KBM-7 (cell line): ENCODE measurements at regions not wholly inside any gene's neighbourhood (a gene's known extent, or its start where the extent isn't known, plus 50 kb on each side); places are given as distances from the start of the nearest gene placed in this dataset.
"Not testable (repeated sequence)": the region's sequence is repeated elsewhere in the genome, so short reads cannot be mapped to it uniquely, and the experiment has no call there.

Source experiments
- DNase-seq: peaks from one replicate; pipeline ENCODE4 v3.0.0-alpha.2; 2015
- in situ Hi-C: fragments of 300-500 bp; cut with MboI; formaldehyde crosslinking; loops from 2 replicates; pipeline ENCODE4 v1.14.3; 2020; ENCODE audit warnings: low sequenced_read_pairs, low pct_unique_long_range_greater_than_20kb, mixed read lengths

DNA sequence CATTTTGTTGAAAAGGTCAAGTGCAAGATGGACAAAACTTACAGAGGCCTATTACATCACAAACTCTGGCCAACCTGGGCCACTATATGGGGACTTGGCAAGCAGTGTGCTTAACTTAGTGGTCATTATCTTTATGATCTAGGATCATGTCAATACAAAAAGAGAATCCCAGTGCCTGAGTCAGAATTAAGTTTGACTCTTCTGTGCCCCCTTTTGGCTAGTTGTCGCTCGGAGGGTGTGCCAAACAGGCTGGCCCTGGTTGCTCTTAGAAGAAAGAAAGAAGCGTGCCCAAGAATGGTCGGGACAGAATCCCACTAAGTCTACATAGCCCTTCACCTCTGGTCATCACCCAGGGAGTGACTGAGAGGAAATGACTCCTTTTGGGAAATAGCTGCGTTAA is 100.1 kb downstream of the EIF4E start:
- peak; percentile 23 for DNase-seq
- in situ Hi-C loops, result no loop called here

DNA sequence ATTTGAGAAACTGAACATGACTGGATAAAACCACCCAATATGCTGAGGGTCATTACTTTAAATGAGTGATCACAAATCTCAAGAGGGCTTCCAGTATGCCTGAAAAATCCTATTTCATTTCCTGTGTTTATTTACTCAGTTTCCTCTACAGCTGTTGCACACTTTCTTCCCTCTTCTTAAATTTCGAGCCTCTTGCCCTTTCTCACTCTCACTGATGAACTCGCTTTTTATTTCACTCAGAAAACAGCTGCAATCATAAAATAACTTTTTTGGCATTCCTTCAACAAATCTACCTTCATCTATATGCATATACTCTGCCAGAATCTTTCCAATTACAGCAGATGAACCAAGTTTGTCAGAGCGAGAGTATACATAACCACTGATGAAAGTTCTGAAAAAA is 101.3 kb downstream of the EIF4E start:
- DNase-seq, result no peak
- in situ Hi-C loops, result no loop called here

DNA sequence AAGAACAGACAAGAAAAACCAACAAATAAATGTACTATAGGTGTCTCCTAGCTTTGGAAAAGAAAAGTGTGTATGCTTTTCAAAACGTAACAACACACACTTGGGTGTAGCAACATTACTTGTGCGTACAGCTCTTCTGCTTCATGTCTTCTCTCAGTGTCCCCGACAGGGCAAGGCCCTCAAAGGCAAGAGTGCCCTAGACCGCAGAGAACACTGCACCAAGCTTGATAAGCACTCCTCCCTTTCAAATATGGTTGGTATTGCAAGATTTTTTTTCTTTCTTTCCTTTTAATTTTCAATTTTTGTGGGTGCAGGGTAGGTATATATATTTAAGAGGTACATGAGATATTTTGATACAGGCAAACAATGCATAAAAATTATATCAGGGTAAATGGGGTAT is 106.8 kb downstream of the EIF4E start:
- in situ Hi-C loops, result no loop called here
- DNase-seq, result no peak

DNA sequence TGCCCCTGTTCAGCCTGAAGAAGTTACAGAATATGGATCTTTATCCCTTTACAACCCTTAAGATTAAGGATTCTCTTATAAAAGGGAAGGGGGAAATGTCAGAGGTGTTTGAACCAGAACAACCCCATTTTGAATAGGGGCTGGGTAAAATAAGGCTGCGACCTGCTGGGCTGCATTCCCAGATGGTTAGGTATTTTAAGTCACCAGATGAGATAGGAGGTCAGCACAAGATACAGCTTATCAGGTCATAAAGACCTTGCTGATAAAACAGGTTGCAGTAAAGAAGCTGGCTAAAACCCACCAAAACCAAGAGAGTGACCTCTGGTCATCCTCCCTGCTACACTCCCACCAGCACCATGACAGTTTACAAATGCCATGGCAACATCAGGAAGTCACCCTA is 110.8 kb downstream of the EIF4E start:
- in situ Hi-C loops, DNase-seq: not testable (repeated sequence)

GRCh38 chr4:98816816-98817215 is 112.1 kb downstream of the EIF4E start:
- DNase-seq, result no peak
- in situ Hi-C loops, result no loop called here

- in situ Hi-C loops, result no loop called here
- no peak for DNase-seq
These were observed 112.5 kb downstream of the EIF4E start for GRCh38 chr4:98816386-98816785.

DNA sequence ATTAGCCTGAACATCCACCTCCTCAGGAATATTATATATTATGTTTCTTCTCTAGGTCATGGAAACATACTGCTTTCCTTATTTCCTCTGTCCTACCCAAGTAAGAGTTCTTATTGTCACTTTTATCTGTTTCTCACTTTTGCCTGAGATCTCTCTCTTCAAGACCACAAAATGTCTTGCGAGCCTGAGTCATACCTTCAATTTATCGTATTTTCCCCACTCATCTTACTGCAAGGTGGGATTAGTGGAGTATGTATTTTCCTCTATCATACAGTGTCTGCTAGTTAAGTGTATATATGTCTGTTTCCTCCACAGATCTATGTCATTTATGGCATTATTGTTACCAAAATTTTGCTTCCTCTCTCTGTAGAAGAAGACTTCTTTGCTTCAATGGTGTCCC is 124.5 kb downstream of the EIF4E start:
- in situ Hi-C loops, result no loop called here
- DNase-seq, result no peak

DNA sequence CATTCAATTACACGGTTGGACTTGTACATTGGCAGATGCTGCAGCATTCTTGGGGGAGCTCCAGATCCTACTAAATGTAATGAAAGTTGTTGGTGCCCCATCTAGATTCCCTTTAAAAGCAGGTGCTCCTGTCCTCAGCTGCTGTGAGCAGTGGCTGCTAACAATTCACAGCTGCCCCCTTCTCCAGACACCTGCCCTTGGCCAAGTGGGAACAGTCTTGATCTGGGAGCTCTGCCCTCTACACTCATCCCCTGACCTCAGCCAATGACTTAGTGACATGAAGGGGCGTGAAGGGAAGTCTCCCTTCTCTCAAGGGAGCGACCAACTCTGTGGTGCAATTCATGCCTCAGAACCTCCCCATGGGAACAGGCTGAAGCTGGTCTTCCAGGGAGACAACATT is 125.7 kb downstream of the EIF4E start:
- DNase-seq, result no peak
- in situ Hi-C loops, result no loop called here

GRCh38 chr4:98802770-98803198 is 126.1 kb downstream of the EIF4E start:
- no peak for DNase-seq
- in situ Hi-C loops, result no loop called here

DNA sequence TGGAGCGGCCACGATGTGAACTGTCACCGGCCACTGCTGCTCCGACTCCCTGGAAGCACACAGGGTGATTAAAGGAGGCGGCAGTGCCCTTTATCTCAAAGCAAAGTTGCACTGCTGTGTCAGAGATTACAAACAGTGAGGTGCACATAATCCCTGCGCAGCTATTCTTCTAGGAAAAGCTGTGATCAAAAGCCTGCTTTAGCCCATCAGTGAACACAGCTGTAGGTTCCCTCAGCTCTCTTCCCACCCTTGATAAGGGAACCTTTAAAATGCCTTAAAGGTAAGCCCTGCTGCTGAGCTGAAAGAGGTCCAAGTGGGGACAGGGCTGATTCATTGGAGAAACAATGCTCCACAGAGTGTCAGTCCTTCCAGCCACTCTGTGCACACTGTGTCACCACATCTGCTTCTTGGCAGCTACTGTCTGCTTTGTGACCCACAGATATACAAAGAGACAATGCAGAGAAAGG is 127.6 kb downstream of the EIF4E start:
- DNase-seq, result no peak
- in situ Hi-C loops, result no loop called here

DNA sequence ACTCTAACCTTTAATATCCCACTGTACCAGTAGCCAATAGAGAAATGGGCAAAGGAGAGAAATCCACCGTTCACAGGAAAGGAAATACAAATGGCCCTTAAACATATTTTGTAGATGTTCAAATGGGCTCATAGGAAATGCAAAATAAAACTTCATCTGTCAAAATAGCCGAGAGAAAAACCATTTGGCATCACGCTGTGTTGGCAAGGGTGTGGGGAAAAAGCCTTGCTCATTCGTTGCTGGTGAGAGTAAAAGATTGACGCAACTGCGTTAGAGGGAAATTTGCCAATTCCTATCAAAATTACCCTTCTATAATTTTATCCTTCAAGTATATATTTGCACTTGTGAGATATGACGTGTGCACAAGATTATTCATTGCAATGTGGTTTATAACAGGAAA is 131.9 kb downstream of the EIF4E start:
- in situ Hi-C loops, result no loop called here
- no peak for DNase-seq

- no peak for DNase-seq
- in situ Hi-C loops, result no loop called here
These were observed 134.2 kb downstream of the EIF4E start for GRCh38 chr4:98794565-98795205.

GRCh38 chr4:98793658-98794057 is 135.2 kb upstream of the TSPAN5 start:
- no peak for DNase-seq
- in situ Hi-C loops, result no loop called here

DNA sequence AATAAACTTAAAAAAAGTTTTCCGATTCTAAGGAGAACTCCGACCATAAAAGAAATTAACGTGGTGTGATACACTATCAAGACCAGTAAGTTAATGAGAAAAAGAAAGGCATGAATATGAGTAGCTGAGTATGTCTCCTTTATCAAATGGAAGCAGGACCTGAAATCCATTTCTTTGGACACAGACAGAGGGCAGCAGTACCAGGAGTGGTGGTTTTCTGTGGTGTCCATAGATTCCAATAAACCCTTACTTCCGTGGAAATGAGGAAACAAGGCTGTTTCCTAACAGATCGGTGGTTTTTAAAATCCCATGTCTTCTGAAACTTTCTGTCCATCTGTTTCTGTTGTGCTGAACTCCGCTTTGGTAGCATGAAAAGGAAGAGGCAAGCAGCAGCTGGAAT is 128.5 kb upstream of the TSPAN5 start:
- in situ Hi-C loops, result no loop called here
- DNase-seq, result peak; percentile 18

GRCh38 chr4:98784947-98785706 is 126.7 kb upstream of the TSPAN5 start:
- in situ Hi-C loops, result no loop called here
- DNase-seq, result no peak

GRCh38 chr4:98781641-98782357 is 123.4 kb upstream of the TSPAN5 start:
- no peak for DNase-seq
- in situ Hi-C loops, result no loop called here

GRCh38 chr4:98780926-98781325 is 122.5 kb upstream of the TSPAN5 start:
- DNase-seq, result no peak
- in situ Hi-C loops, result no loop called here

DNA sequence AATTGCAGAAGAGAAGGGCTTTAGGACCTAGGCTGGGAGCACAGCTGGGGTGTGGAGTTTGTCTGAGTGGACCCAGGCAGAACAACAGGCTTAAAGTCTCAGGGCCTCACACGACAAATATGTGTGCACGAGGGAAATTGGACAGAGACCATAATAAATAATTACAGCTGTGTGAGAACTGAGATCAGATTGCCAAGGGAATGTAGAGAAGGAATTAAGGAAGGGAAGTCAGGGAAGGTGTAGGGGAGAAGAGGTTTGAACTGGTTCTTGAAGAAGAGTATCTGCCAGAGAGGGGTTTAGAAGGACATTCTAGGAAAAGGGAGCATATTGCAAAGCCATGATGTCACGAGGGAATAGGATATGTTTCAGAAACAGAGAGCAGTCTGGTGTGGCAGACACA is 120.7 kb upstream of the TSPAN5 start:
- in situ Hi-C loops, result no loop called here
- no peak for DNase-seq

DNA sequence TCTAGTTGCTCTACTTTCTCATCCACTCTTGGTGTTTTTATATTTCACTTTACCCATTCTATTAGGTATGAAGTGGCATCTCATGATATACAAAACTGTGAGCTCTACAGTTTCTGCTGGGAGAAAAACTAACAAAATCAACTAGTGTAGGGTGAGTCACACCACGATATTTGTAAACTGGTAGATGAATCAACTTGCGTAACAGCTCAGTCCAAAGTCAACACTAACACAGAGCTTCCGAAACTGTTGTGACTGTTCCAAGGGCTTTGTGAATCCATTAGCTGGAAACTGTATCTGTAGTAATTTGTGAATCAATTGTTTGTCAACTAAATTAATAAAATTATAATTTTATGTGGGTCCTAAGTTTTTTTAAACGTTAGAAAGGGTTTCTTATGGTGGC is 119.8 kb upstream of the TSPAN5 start:
- in situ Hi-C loops, result no loop called here
- no peak for DNase-seq

- in situ Hi-C loops, result no loop called here
- DNase-seq, result no peak
These were observed 117.3 kb upstream of the TSPAN5 start for GRCh38 chr4:98775672-98776071.
